Tibial nerve (tissue), 4 donors: ENCODE measurements at regions not wholly inside any gene's neighbourhood (a gene's known extent, or its start where the extent isn't known, plus 50 kb on each side); places are given as distances from the start of the nearest gene placed in this dataset.

Experiments
- CTCF ChIP-seq, 5 experiments: fragments of 200-600 bp in 3 of 5; fragments of 450-650 bp in 2 of 5; sonication (generic) in 3 of 5; IDR thresholded peaks; one replicate each; pipeline ENCODE4 v1.5.1; 2016 to 2019; ENCODE audit warnings: antibody characterized with exemption in 5 of 5, mild to moderate bottlenecking in 3 of 5, moderate library complexity in 2 of 5
- EP300 ChIP-seq, 2 donors: sonication (generic); formaldehyde crosslinking; IDR thresholded peaks; one replicate each; pipeline ENCODE4 v1.6.1; 2017; ENCODE audit warnings: antibody characterized with exemption in 2 of 2, mild to moderate bottlenecking in 1 of 2

GRCh38 chr10:9285690-9286089, 1231.2 kb downstream of the GATA3 start:
- TF ChIP-seq CTCF (IDR thresholded peaks at IDR 0.05): no peak
- no peak for TF ChIP-seq EP300 (IDR thresholded peaks at IDR 0.05)
